Esophagus squamous epithelium (tissue), 5 donors: ENCODE measurements at regions not wholly inside any gene's neighbourhood (a gene's known extent, or its start where the extent isn't known, plus 50 kb on each side); places are given as distances from the start of the nearest gene placed in this dataset.
"Not testable (repeated sequence)": the region's sequence is repeated elsewhere in the genome, so short reads cannot be mapped to it uniquely, and the experiment has no call there.

Experiments used
- DNase-seq: peaks from one replicate; lab custom pipeline; 2025; lab: John Stamatoyannopoulos, UW
- H3K27ac ChIP-seq, 4 donors: fragments of 200-600 bp; sonication (generic); one replicate each; pipeline ENCODE4 v1.5.1; 2016 to 2019; ENCODE audit warnings: mild to moderate bottlenecking in 1 of 4
- H3K27me3 ChIP-seq, 4 donors: fragments of 200-600 bp; sonication (generic); 1 replicate in 3 of 4; 2 replicates in 1 of 4; pipeline versions ENCODE4 v1.5.1 to v1.6.0; 2017 to 2021; ENCODE audit warnings: antibody characterized with exemption in 1 of 4
- H3K36me3 ChIP-seq, 3 donors: fragments of 200-600 bp; sonication (generic); one replicate each; pipeline ENCODE4 v1.5.1; 2016 to 2019
- H3K4me1 ChIP-seq, 3 donors: fragments of 200-600 bp; sonication (generic); one replicate each; pipeline ENCODE4 v1.5.1; 2017 to 2019
- H3K4me3 ChIP-seq, 4 donors: fragments of 200-600 bp; sonication (generic); 1 replicate in 3 of 4; 2 replicates in 1 of 4; pipeline ENCODE4 v1.5.1; 2016 to 2019; ENCODE audit warnings: mild to moderate bottlenecking in 2 of 4, moderate library complexity in 1 of 4
- H3K9me3 ChIP-seq, 3 donors: fragments of 200-600 bp; sonication (generic); one replicate each; pipeline ENCODE4 v1.5.1; 2016 to 2019
- CTCF ChIP-seq, 6 experiments: fragments of 450-650 bp in 4 of 6; fragments of 200-600 bp in 2 of 6; sonication (generic) in 2 of 6; IDR thresholded peaks; one replicate each; pipeline ENCODE4 v1.5.1; 2016 to 2019; ENCODE audit warnings: antibody characterized with exemption in 6 of 6, mild to moderate bottlenecking in 4 of 6, moderate library complexity in 4 of 6
- POLR2A ChIP-seq, 4 donors: fragments of 450-650 bp; IDR thresholded peaks; one replicate each; pipeline ENCODE4 v1.6.1; 2017; ENCODE audit warnings: antibody characterized with exemption in 4 of 4, mild to moderate bottlenecking in 4 of 4, moderate library complexity in 3 of 4
- WGBS, 2 donors: methylation state at CpG; one replicate each; pipeline ENCODE4 v1.1.5; 2018; 5-methylcytosine and 5-hydroxymethylcytosine counted together
- intact Hi-C: fragments of 100-400 bp; cut with DNase I; formaldehyde crosslinking; loops from one replicate; pipeline ENCODE4 v1.15.0; 2022
- donor health status: DM: yes; HTN: yes; CAD: no.

GRCh38 chr4:85030156-85030555, 63.7 kb upstream of the WDFY3 start:
- no peaks in the 10 kb centered on the region for H3K4me1 ChIP-seq
- TF ChIP-seq CTCF (IDR thresholded peaks at IDR 0.05) (no peak), POLR2A (IDR thresholded peaks at IDR 0.05) (no peak)
- H3K27ac ChIP-seq, result no peak overlapping the region
- H3K9me3 ChIP-seq, result peaks cover 0 to 17% (median 9%) of the 10 kb centered on the region in 3 donors
- intact Hi-C loops, result no loop called here
- 85 to 91% methylated on average over 3 of the region's 3 CpGs for WGBS, 2 donors
- no peaks in the 10 kb centered on the region for H3K27me3 ChIP-seq
- DNase-seq, result no peak
- no peak overlapping the region for H3K4me3 ChIP-seq
- H3K36me3 ChIP-seq, result no peaks in the 10 kb centered on the region

- H3K27ac ChIP-seq, H3K4me3 ChIP-seq, H3K4me1 ChIP-seq, H3K36me3 ChIP-seq, intact Hi-C loops, H3K27me3 ChIP-seq, DNase-seq: not testable (repeated sequence)
- 88 to 98% methylated on average over 6 of the region's 6 CpGs for WGBS, 2 donors
- peaks cover 0 to 17% (median 9%) of the 10 kb centered on the region in 3 donors for H3K9me3 ChIP-seq
These were observed 67.3 kb upstream of the WDFY3 start for GRCh38 chr4:85033838-85034237.

GRCh38 chr4:85039526-85039925, 73.0 kb upstream of the WDFY3 start:
- Histone ChIP-seq H3K4me3 (no peak overlapping the region), H3K4me1 (no peaks in the 10 kb centered on the region), H3K27ac (no peak overlapping the region), H3K36me3 (no peaks in the 10 kb centered on the region), H3K27me3 (no peaks in the 10 kb centered on the region), H3K9me3 (peaks cover 0 to under 1% (median 0%) of the 10 kb centered on the region in 3 donors)
- no peak for DNase-seq
- TF ChIP-seq POLR2A (IDR thresholded peaks at IDR 0.05) (no peak), CTCF (IDR thresholded peaks at IDR 0.05) (no peak)
- intact Hi-C loops, result no loop called here
- 35 to 68% methylated on average over 1 of the region's 1 CpG for WGBS, 2 donors

GRCh38 chr4:85043812-85044496, 77.5 kb upstream of the WDFY3 start:
- H3K4me3 ChIP-seq, H3K36me3 ChIP-seq, H3K27ac ChIP-seq, DNase-seq, H3K4me1 ChIP-seq, intact Hi-C loops, H3K9me3 ChIP-seq, H3K27me3 ChIP-seq: not testable (repeated sequence)
- WGBS, 2 donors, result 80 to 93% methylated on average over 2 of the region's 6 CpGs

- Histone ChIP-seq H3K4me1 (no peaks in the 10 kb centered on the region), H3K9me3 (no peaks in the 10 kb centered on the region), H3K4me3 (no peak overlapping the region), H3K27ac (no peak overlapping the region), H3K36me3 (no peaks in the 10 kb centered on the region), H3K27me3 (no peaks in the 10 kb centered on the region)
- no peak for TF ChIP-seq CTCF (IDR thresholded peaks at IDR 0.05)
- no peak for TF ChIP-seq POLR2A (IDR thresholded peaks at IDR 0.05)
- 13 to 17% methylated on average over 1 of the region's 1 CpG for WGBS, 2 donors
- no peak for DNase-seq
- intact Hi-C loops, result no loop called here
These were observed 84.2 kb upstream of the WDFY3 start for GRCh38 chr4:85050736-85051135.

GRCh38 chr4:85051526-85051925, 85.0 kb upstream of the WDFY3 start:
- no peak overlapping the region for H3K4me3 ChIP-seq
- H3K27me3 ChIP-seq, result no peaks in the 10 kb centered on the region
- DNase-seq, result no peak
- no peak overlapping the region for H3K27ac ChIP-seq
- 15 to 23% methylated on average over 2 of the region's 2 CpGs for WGBS, 2 donors
- intact Hi-C loops, result no loop called here
- TF ChIP-seq POLR2A (IDR thresholded peaks at IDR 0.05) (no peak), CTCF (IDR thresholded peaks at IDR 0.05) (no peak)
- H3K4me1 ChIP-seq, result no peaks in the 10 kb centered on the region
- no peaks in the 10 kb centered on the region for H3K36me3 ChIP-seq
- H3K9me3 ChIP-seq, result no peaks in the 10 kb centered on the region

GRCh38 chr4:85054925-85055324, 88.4 kb upstream of the WDFY3 start:
- intact Hi-C loops, result not testable (repeated sequence)

More at GRCh38 chr4:85054925-85055324, 88.4 kb upstream of the WDFY3 start:
- not testable (repeated sequence) for H3K36me3 ChIP-seq, H3K9me3 ChIP-seq, H3K4me3 ChIP-seq, H3K4me1 ChIP-seq, H3K27ac ChIP-seq, H3K27me3 ChIP-seq, DNase-seq
- 0 to 43% methylated on average over 1 to 2 of the region's 3 CpGs for WGBS, 2 donors
